CD14-positive monocyte (primary cell): ENCODE measurements at regions not wholly inside any gene's neighbourhood (a gene's known extent, or its start where the extent isn't known, plus 50 kb on each side); places are given as distances from the start of the nearest gene placed in this dataset.

Experiments
- DNase-seq, 3 donors: peaks; one replicate each; pipeline ENCODE4 v3.0.0-alpha.2; 2011 to 2022
- H2AFZ ChIP-seq: 2 replicates; pipeline ENCODE4 v1.6.0; 2012; ENCODE audit warnings: mild to moderate bottlenecking, low read depth, low read length, inconsistent platforms; ENCODE audit not compliant: insufficient read depth, poor library complexity, severe bottlenecking
- H3K27ac ChIP-seq, 2 donors: 1 replicate in 1 of 2; 2 replicates in 1 of 2; pipeline ENCODE4 v1.5.1; 2012 to 2013; ENCODE audit warnings: low read length in 2 of 2, control low read depth in 1 of 2, inconsistent platforms in 1 of 2, low read depth in 1 of 2, mild to moderate bottlenecking in 1 of 2
- H3K27me3 ChIP-seq, 2 donors: one replicate each; pipeline versions ENCODE4 v1.6.0 to v1.6.1; 2011 to 2013; ENCODE audit warnings: low read length in 2 of 2; ENCODE audit not compliant: control insufficient read depth in 2 of 2, insufficient read depth in 2 of 2
- H3K36me3 ChIP-seq, 2 donors: replicated peaks in 1 of 2; 1 replicate in 1 of 2; 2 replicates in 1 of 2; pipeline versions ENCODE4 v1.5.1 to v1.6.1; 2012 to 2013; ENCODE audit warnings: low read length in 2 of 2, control low read depth in 1 of 2, inconsistent platforms in 1 of 2, mild to moderate bottlenecking in 1 of 2; ENCODE audit not compliant: insufficient read depth in 2 of 2, control insufficient read depth in 1 of 2
- H3K4me1 ChIP-seq, 2 donors: 1 replicate in 1 of 2; 2 replicates in 1 of 2; pipeline versions ENCODE4 v1.5.1 to v1.6.1; 2012 to 2013; ENCODE audit warnings: low read length in 2 of 2, control low read depth in 1 of 2, inconsistent platforms in 1 of 2, mild to moderate bottlenecking in 1 of 2, moderate library complexity in 1 of 2; ENCODE audit not compliant: insufficient read depth in 2 of 2, control insufficient read depth in 1 of 2
- H3K4me2 ChIP-seq: replicated peaks from 2 replicates; pipeline ENCODE3; 2012; ENCODE audit warnings: low read length, moderate library complexity, mild to moderate bottlenecking; ENCODE audit not compliant: poor library complexity, severe bottlenecking; ENCODE audit errors: extremely low read depth
- H3K4me3 ChIP-seq, 3 experiments: fragments of 200-600 bp in 1 of 3; sonication (generic) in 1 of 3; replicated peaks in 1 of 3; 1 replicate in 2 of 3; 2 replicates in 1 of 3; pipeline ENCODE4 v1.5.1; 2011 to 2013; ENCODE audit warnings: low read length in 3 of 3, mild to moderate bottlenecking in 3 of 3, control low read depth in 2 of 3, low read depth in 2 of 3, inconsistent platforms in 1 of 3, moderate library complexity in 1 of 3
- H3K79me2 ChIP-seq: 2 replicates; pipeline ENCODE4 v1.6.0; 2012; ENCODE audit warnings: mild to moderate bottlenecking, control low read depth, inconsistent platforms, low read length, moderate library complexity; ENCODE audit not compliant: insufficient read depth
- H3K9ac ChIP-seq: 2 replicates; pipeline ENCODE4 v1.6.0; 2017; ENCODE audit warnings: low read length, mild to moderate bottlenecking; ENCODE audit not compliant: insufficient read depth, poor library complexity, severe bottlenecking
- H3K9me3 ChIP-seq, 2 donors: replicated peaks in 1 of 2; 1 replicate in 1 of 2; 2 replicates in 1 of 2; pipeline versions ENCODE4 v1.5.1 to v1.6.1; 2012 to 2013; ENCODE audit warnings: low read length in 2 of 2, control low read depth in 1 of 2; ENCODE audit not compliant: control insufficient read depth in 1 of 2, insufficient read depth in 1 of 2
- H4K20me1 ChIP-seq: 2 replicates; pipeline ENCODE4 v1.6.0; 2012; ENCODE audit warnings: mild to moderate bottlenecking, low read length, control low read depth, moderate library complexity; ENCODE audit not compliant: insufficient read depth
- H3K27ac Mint-ChIP-seq, 7 donors: one replicate each; pipeline ENCODE4 v1.8.0; 2020; ENCODE audit warnings: mild to moderate bottlenecking in 7 of 7, mixed read lengths in 7 of 7, moderate library complexity in 6 of 7, inconsistent platforms in 2 of 7
- H3K27me3 Mint-ChIP-seq, 3 donors: one replicate each; pipeline ENCODE4 v1.8.0; 2021 to 2022; ENCODE audit warnings: low read depth in 3 of 3, mild to moderate bottlenecking in 3 of 3, mixed read lengths in 3 of 3, moderate library complexity in 3 of 3, inconsistent platforms in 1 of 3
- H3K36me3 Mint-ChIP-seq, 2 donors: one replicate each; pipeline ENCODE4 v1.8.0; 2020; ENCODE audit warnings: mixed read lengths in 2 of 2, inconsistent platforms in 1 of 2, mild to moderate bottlenecking in 1 of 2
- H3K4me1 Mint-ChIP-seq: one replicate; pipeline ENCODE4 v1.8.0; 2020; ENCODE audit warnings: mild to moderate bottlenecking, mixed read lengths
- H3K4me3 Mint-ChIP-seq, 2 donors: one replicate each; pipeline ENCODE4 v1.8.0; 2020; ENCODE audit warnings: mild to moderate bottlenecking in 2 of 2, mixed read lengths in 2 of 2, moderate library complexity in 1 of 2
- H3K9me3 Mint-ChIP-seq, 7 donors: one replicate each; pipeline ENCODE4 v1.8.0; 2020 to 2022; ENCODE audit warnings: mixed read lengths in 7 of 7, mild to moderate bottlenecking in 6 of 7, moderate library complexity in 6 of 7, inconsistent platforms in 2 of 7
- CTCF ChIP-seq: fragments of 200-600 bp; IDR thresholded peaks from one replicate; pipeline ENCODE4 v1.8.0; 2022; ENCODE audit warnings: antibody characterized with exemption, mild to moderate bottlenecking
- whole genome bisulfite sequencing: methylation state at CpG from one replicate; pipeline ENCODE4 v1.1.5; 2013; ENCODE audit warnings: missing lambda C conversion rate; ENCODE audit not compliant: insufficient coverage; 5-methylcytosine and 5-hydroxymethylcytosine counted together
- intact Hi-C, 2 donors: fragments of 100-400 bp; cut with micrococcal nuclease; formaldehyde crosslinking; loops; one replicate each; pipeline versions ENCODE4 v1.15.0 to v1.15.1; 2023

- 60% methylated on average over 1 of the region's 3 CpGs for WGBS
- peaks cover 14 to 18% (median 16%) of the 10 kb centered on the region in 3 donors for H3K27me3 Mint-ChIP-seq
- peaks cover 0 to 3% of the 10 kb centered on the region in 2 donors for H3K27me3 ChIP-seq
Measured at GRCh38 chr11:134468796-134469195, 56.8 kb upstream of the B3GAT1 start.

GRCh38 chr11:134468081-134468668 lies 56.1 kb upstream of the B3GAT1 start:
- no peak for DNase-seq
- TF ChIP-seq CTCF = no peak
- Mint-ChIP-seq H3K27ac (no peak overlapping the region), H3K27me3 (peaks cover 14 to 20% (median 16%) of the 10 kb centered on the region in 3 donors), H3K9me3 (peaks cover 0 to 5% (median 0%) of the 10 kb centered on the region in 7 donors), H3K4me1 (no peaks in the 10 kb centered on the region), H3K4me3 (no peak overlapping the region), H3K36me3 (no peaks in the 10 kb centered on the region)
- H3K79me2 ChIP-seq = no peaks in the 10 kb centered on the region
- H3K27ac ChIP-seq = no peak overlapping the region
- intact Hi-C loops = no loop called here
- no peak overlapping the region for H3K4me2 ChIP-seq
- H2AFZ ChIP-seq = no peak overlapping the region
- H3K4me3 ChIP-seq = no peak overlapping the region
- no peaks in the 10 kb centered on the region for H3K9me3 ChIP-seq
- H4K20me1 ChIP-seq = no peaks in the 10 kb centered on the region
- no peaks in the 10 kb centered on the region for H3K4me1 ChIP-seq
- no peaks in the 10 kb centered on the region for H3K36me3 ChIP-seq
- 95% methylated on average over 8 of the region's 10 CpGs for WGBS
- peaks cover 0 to 3% of the 10 kb centered on the region in 2 donors for H3K27me3 ChIP-seq
- no peak overlapping the region for H3K9ac ChIP-seq

More at GRCh38 chr11:134468796-134469195, 56.8 kb upstream of the B3GAT1 start:
- Histone ChIP-seq H3K4me2 (no peak overlapping the region), H3K36me3 (no peaks in the 10 kb centered on the region), H4K20me1 (no peaks in the 10 kb centered on the region), H3K27ac (no peak overlapping the region), H2AFZ (no peak overlapping the region), H3K79me2 (no peaks in the 10 kb centered on the region), H3K4me3 (no peak overlapping the region), H3K9ac (no peak overlapping the region), H3K4me1 (no peaks in the 10 kb centered on the region), H3K9me3 (no peaks in the 10 kb centered on the region)
- Mint-ChIP-seq H3K27ac (no peak overlapping the region), H3K4me3 (no peak overlapping the region), H3K4me1 (no peaks in the 10 kb centered on the region), H3K9me3 (peaks cover 0 to 6% (median 0%) of the 10 kb centered on the region in 7 donors), H3K36me3 (no peaks in the 10 kb centered on the region)
- TF ChIP-seq CTCF = no peak
- intact Hi-C loops = no loop called here
- DNase-seq = no peak
